ENCODE measurements at regions not wholly inside any gene's neighbourhood (a gene's known extent, or its start where the extent isn't known, plus 50 kb on each side); places are given as distances from the start of the nearest gene placed in this dataset.

- Histone ChIP-seq H3K27me3 (no peaks in the 10 kb centered on the region), H3K4me1 (no peaks in the 10 kb centered on the region), H3K9me3 (no peaks in the 10 kb centered on the region), H3K4me3 (no peak overlapping the region), H3K27ac (no peak overlapping the region), H3K36me3 (no peaks in the 10 kb centered on the region)
- 75 to 95% (median 78%) methylated on average over 6 of the region's 6 CpGs for WGBS, 5 donors
- intact Hi-C loops (cut with DNase I; ENCODE audit: low total_unique reads), result no loop called here
- no peak for TF ChIP-seq POLR2AphosphoS5 (IDR thresholded peaks at IDR 0.05)
- DNase-seq, result no peak
Measured at GRCh38 chr4:81826817-81827424, 355.2 kb upstream of the RASGEF1B start.

- no peak overlapping the region for H3K4me3 ChIP-seq
- no peak overlapping the region for H3K27ac ChIP-seq
- no peaks in the 10 kb centered on the region for H3K27me3 ChIP-seq
- no peak for DNase-seq
- H3K9me3 ChIP-seq, result no peaks in the 10 kb centered on the region
- intact Hi-C loops (cut with DNase I; ENCODE audit: low total_unique reads), result no loop called here
- TF ChIP-seq CTCF (IDR thresholded peaks at IDR 0.05) (no peak), POLR2A (IDR thresholded peaks at IDR 0.05) (no peak), POLR2AphosphoS5 (IDR thresholded peaks at IDR 0.05) (no peak), EP300 (IDR thresholded peaks at IDR 0.05) (no peak)
- WGBS, 5 donors, result 75 to 95% (median 78%) methylated on average over 1 of the region's 1 CpG
- no peaks in the 10 kb centered on the region for H3K4me1 ChIP-seq
- no peaks in the 10 kb centered on the region for H3K36me3 ChIP-seq
Measured at GRCh38 chr4:81826335-81826734, 354.6 kb upstream of the RASGEF1B start.

- 31 to 70% (median 42%) methylated on average over 8 of the region's 8 CpGs for WGBS, 5 donors
- H3K36me3 ChIP-seq, result no peaks in the 10 kb centered on the region
- no peaks in the 10 kb centered on the region for H3K9me3 ChIP-seq
- no peak overlapping the region for H3K27ac ChIP-seq
- TF ChIP-seq POLR2A (IDR thresholded peaks at IDR 0.05) (no peak), EP300 (IDR thresholded peaks at IDR 0.05) (no peak), CTCF (IDR thresholded peaks at IDR 0.05) (no peak), POLR2AphosphoS5 (IDR thresholded peaks at IDR 0.05) (no peak)
- H3K27me3 ChIP-seq, result no peaks in the 10 kb centered on the region
- intact Hi-C loops (cut with DNase I; ENCODE audit: low total_unique reads), result no loop called here
- no peak overlapping the region for H3K4me3 ChIP-seq
- peak in 1 of 2 donors; percentile 60 for DNase-seq
- H3K4me1 ChIP-seq, result peaks cover 0 to 8% (median 2%) of the 10 kb centered on the region in 4 donors
Measured at GRCh38 chr4:81818385-81818920, 346.7 kb upstream of the RASGEF1B start.

- Histone ChIP-seq H3K9me3 (no peaks in the 10 kb centered on the region), H3K4me1 (peaks cover 0 to 8% (median 2%) of the 10 kb centered on the region in 4 donors), H3K36me3 (no peaks in the 10 kb centered on the region), H3K27me3 (no peaks in the 10 kb centered on the region), H3K27ac (no peak overlapping the region), H3K4me3 (no peak overlapping the region)
- no peak for DNase-seq
- TF ChIP-seq POLR2A (IDR thresholded peaks at IDR 0.05) (no peak), EP300 (IDR thresholded peaks at IDR 0.05) (no peak), CTCF (IDR thresholded peaks at IDR 0.05) (no peak), POLR2AphosphoS5 (IDR thresholded peaks at IDR 0.05) (no peak)
- intact Hi-C loops (cut with DNase I; ENCODE audit: low total_unique reads), result no loop called here
- WGBS, 5 donors, result 89 to 94% (median 91%) methylated on average over 3 of the region's 3 CpGs
Measured at GRCh38 chr4:81816031-81816761, 344.5 kb upstream of the RASGEF1B start.
